Thyroid gland (tissue), 4 donors: ENCODE measurements at regions not wholly inside any gene's neighbourhood (a gene's known extent, or its start where the extent isn't known, plus 50 kb on each side); places are given as distances from the start of the nearest gene placed in this dataset.

Experiments used
- POLR2A ChIP-seq, 2 donors: fragments of 450-650 bp; IDR thresholded peaks; one replicate each; pipeline ENCODE4 v1.6.1; 2017; ENCODE audit warnings: antibody characterized with exemption in 2 of 2, mild to moderate bottlenecking in 2 of 2, moderate library complexity in 1 of 2
- TF ChIP-seq, protein P1 (sequence below), 6 experiments: fragments of 200-600 bp in 3 of 6; fragments of 450-650 bp in 3 of 6; sonication (generic) in 3 of 6; IDR thresholded peaks; one replicate each; pipeline ENCODE4 v1.5.1; 2016 to 2019; ENCODE audit warnings: antibody characterized with exemption in 6 of 6, mild to moderate bottlenecking in 2 of 6, inconsistent platforms in 1 of 6, moderate library complexity in 1 of 6

DNA sequence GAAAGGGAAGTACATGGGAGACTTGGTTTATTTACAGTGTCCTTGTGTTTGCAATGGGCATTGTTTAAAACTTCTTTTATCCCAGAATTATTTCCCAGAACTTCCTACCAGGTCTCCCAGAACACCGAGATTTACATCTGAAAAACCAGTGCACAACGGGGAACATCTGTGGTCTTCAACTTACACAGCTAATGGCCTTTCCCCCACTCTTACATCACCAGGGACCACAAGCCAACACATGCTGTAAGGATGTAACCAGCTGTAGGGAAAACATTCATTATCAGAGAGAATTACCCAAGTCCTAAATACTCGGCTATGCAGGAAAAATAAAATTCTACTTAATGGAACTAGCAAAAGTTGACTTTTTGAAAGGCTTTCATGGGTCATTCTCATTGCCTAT, 267.6 kb downstream of the DUSP6 start:
- no peak for TF ChIP-seq POLR2A (IDR thresholded peaks at IDR 0.05)
- TF ChIP-seq, protein P1, sequence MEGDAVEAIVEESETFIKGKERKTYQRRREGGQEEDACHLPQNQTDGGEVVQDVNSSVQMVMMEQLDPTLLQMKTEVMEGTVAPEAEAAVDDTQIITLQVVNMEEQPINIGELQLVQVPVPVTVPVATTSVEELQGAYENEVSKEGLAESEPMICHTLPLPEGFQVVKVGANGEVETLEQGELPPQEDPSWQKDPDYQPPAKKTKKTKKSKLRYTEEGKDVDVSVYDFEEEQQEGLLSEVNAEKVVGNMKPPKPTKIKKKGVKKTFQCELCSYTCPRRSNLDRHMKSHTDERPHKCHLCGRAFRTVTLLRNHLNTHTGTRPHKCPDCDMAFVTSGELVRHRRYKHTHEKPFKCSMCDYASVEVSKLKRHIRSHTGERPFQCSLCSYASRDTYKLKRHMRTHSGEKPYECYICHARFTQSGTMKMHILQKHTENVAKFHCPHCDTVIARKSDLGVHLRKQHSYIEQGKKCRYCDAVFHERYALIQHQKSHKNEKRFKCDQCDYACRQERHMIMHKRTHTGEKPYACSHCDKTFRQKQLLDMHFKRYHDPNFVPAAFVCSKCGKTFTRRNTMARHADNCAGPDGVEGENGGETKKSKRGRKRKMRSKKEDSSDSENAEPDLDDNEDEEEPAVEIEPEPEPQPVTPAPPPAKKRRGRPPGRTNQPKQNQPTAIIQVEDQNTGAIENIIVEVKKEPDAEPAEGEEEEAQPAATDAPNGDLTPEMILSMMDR (IDR thresholded peaks at IDR 0.05) = no peak
